Ascending aorta (tissue), 2 donors: ENCODE measurements at regions not wholly inside any gene's neighbourhood (a gene's known extent, or its start where the extent isn't known, plus 50 kb on each side); places are given as distances from the start of the nearest gene placed in this dataset.
"Not testable (repeated sequence)": the region's sequence is repeated elsewhere in the genome, so short reads cannot be mapped to it uniquely, and the experiment has no call there.

ENCODE experiments used
- DNase-seq, 2 donors: peaks; one replicate each; pipeline ENCODE4 v3.0.0-alpha.2; 2019; ENCODE audit warnings: low spot score in 2 of 2
- H3K27ac ChIP-seq, 2 donors: fragments of 200-600 bp; sonication (generic); one replicate each; pipeline ENCODE4 v1.5.1; 2016 to 2017; ENCODE audit warnings: mild to moderate bottlenecking in 1 of 2
- H3K27me3 ChIP-seq: fragments of 200-600 bp; sonication (generic); one replicate; pipeline ENCODE4 v1.5.1; 2017
- H3K36me3 ChIP-seq, 2 donors: fragments of 200-600 bp; sonication (generic); one replicate each; pipeline ENCODE4 v1.5.1; 2016
- H3K4me1 ChIP-seq, 2 donors: fragments of 200-600 bp; sonication (generic); one replicate each; pipeline ENCODE4 v1.5.1; 2016 to 2017; ENCODE audit warnings: mild to moderate bottlenecking in 1 of 2
- H3K4me3 ChIP-seq, 2 donors: fragments of 200-600 bp; sonication (generic); one replicate each; pipeline ENCODE4 v1.5.1; 2016 to 2017; ENCODE audit warnings: mild to moderate bottlenecking in 1 of 2
- H3K9me3 ChIP-seq, 2 donors: fragments of 200-600 bp; sonication (generic); one replicate each; pipeline ENCODE4 v1.5.1; 2016
- CTCF ChIP-seq, 3 experiments: fragments of 200-600 bp in 2 of 3; fragments of 450-650 bp in 1 of 3; sonication (generic) in 2 of 3; IDR thresholded peaks; one replicate each; pipeline ENCODE4 v1.5.1; 2016 to 2019; ENCODE audit warnings: antibody characterized with exemption in 3 of 3, mild to moderate bottlenecking in 1 of 3, moderate library complexity in 1 of 3
- intact Hi-C: fragments of 100-400 bp; cut with DNase I; formaldehyde crosslinking; loops from one replicate; pipeline ENCODE4 v1.15.1; 2023

- H3K4me1 ChIP-seq = peaks cover 0 to 2% of the 10 kb centered on the region in 2 donors
- DNase-seq = no peak
Observed at GRCh38 chr4:52201715-52202114, 150.6 kb downstream of the SPATA18 start.

GRCh38 chr4:52202251-52202779 lies 151.2 kb downstream of the SPATA18 start:
- Histone ChIP-seq H3K4me1 (peaks cover 0 to 2% of the 10 kb centered on the region in 2 donors), H3K27me3 (no peaks in the 10 kb centered on the region), H3K9me3 (no peaks in the 10 kb centered on the region), H3K36me3 (no peaks in the 10 kb centered on the region), H3K4me3 (no peak overlapping the region), H3K27ac (no peak overlapping the region)
- intact Hi-C loops = no loop called here
- no peak for DNase-seq
- no peak for TF ChIP-seq CTCF (IDR thresholded peaks at IDR 0.05)

More at GRCh38 chr4:52201715-52202114, 150.6 kb downstream of the SPATA18 start:
- Histone ChIP-seq H3K4me3 (no peak overlapping the region), H3K27ac (no peak overlapping the region), H3K9me3 (no peaks in the 10 kb centered on the region), H3K36me3 (no peaks in the 10 kb centered on the region), H3K27me3 (no peaks in the 10 kb centered on the region)
- intact Hi-C loops = no loop called here
- TF ChIP-seq CTCF (IDR thresholded peaks at IDR 0.05) = no peak

GRCh38 chr4:52202931-52203330 lies 151.8 kb downstream of the SPATA18 start:
- Histone ChIP-seq H3K36me3 (no peaks in the 10 kb centered on the region), H3K4me1 (peaks cover 0 to 2% of the 10 kb centered on the region in 2 donors), H3K4me3 (no peak overlapping the region), H3K27ac (no peak overlapping the region), H3K27me3 (no peaks in the 10 kb centered on the region), H3K9me3 (no peaks in the 10 kb centered on the region)
- DNase-seq = no peak
- no peak for TF ChIP-seq CTCF (IDR thresholded peaks at IDR 0.05)
- intact Hi-C loops = no loop called here

GRCh38 chr4:52203351-52203750 lies 152.2 kb downstream of the SPATA18 start:
- no peak overlapping the region for H3K27ac ChIP-seq

GRCh38 chr4:52204921-52205320 lies 153.8 kb downstream of the SPATA18 start:
- Histone ChIP-seq H3K4me1 (no peaks in the 10 kb centered on the region), H3K27ac (no peak overlapping the region), H3K27me3 (no peaks in the 10 kb centered on the region), H3K4me3 (no peak overlapping the region), H3K9me3 (no peaks in the 10 kb centered on the region), H3K36me3 (no peaks in the 10 kb centered on the region)
- no peak for DNase-seq
- intact Hi-C loops = no loop called here
- TF ChIP-seq CTCF (IDR thresholded peaks at IDR 0.05) = no peak

More at GRCh38 chr4:52203351-52203750, 152.2 kb downstream of the SPATA18 start:
- TF ChIP-seq CTCF (IDR thresholded peaks at IDR 0.05) = no peak
- Histone ChIP-seq H3K4me3 (no peak overlapping the region), H3K4me1 (peaks cover 0 to 2% of the 10 kb centered on the region in 2 donors), H3K36me3 (no peaks in the 10 kb centered on the region), H3K9me3 (no peaks in the 10 kb centered on the region), H3K27me3 (no peaks in the 10 kb centered on the region)
- intact Hi-C loops = no loop called here
- no peak for DNase-seq

GRCh38 chr4:52207146-52207545 lies 156.0 kb downstream of the SPATA18 start:
- H3K36me3 ChIP-seq, DNase-seq, intact Hi-C loops, H3K9me3 ChIP-seq, H3K27ac ChIP-seq, H3K27me3 ChIP-seq, H3K4me1 ChIP-seq, H3K4me3 ChIP-seq: not testable (repeated sequence)
